Mesenchymal stem cell (in vitro differentiated cells and primary cell): ENCODE measurements at regions not wholly inside any gene's neighbourhood (a gene's known extent, or its start where the extent isn't known, plus 50 kb on each side); places are given as distances from the start of the nearest gene placed in this dataset.

Source experiments
- DNase-seq: peaks from one replicate; pipeline ENCODE4 v3.0.0-alpha.2; 2013
- H2AFZ ChIP-seq: one replicate; pipeline ENCODE4 v1.6.1; 2013; ENCODE audit warnings: low read depth, mild to moderate bottlenecking, control low read depth, inconsistent platforms, low read length, moderate library complexity
- H2AK5ac ChIP-seq: 2 replicates; pipeline ENCODE4 v1.6.1; 2013; ENCODE audit warnings: low read length, moderate library complexity, mild to moderate bottlenecking, inconsistent platforms; ENCODE audit not compliant: severe bottlenecking
- H2BK120ac ChIP-seq: one replicate; pipeline ENCODE4 v1.6.1; 2013; ENCODE audit warnings: low read depth, mild to moderate bottlenecking, inconsistent platforms, low read length, moderate library complexity
- H2BK12ac ChIP-seq, 2 experiments: one replicate each; pipeline ENCODE4 v1.6.1; 2013; ENCODE audit warnings: inconsistent platforms in 2 of 2, low read length in 2 of 2, mild to moderate bottlenecking in 2 of 2, moderate library complexity in 2 of 2, control low read depth in 1 of 2
- H2BK15ac ChIP-seq: one replicate; pipeline ENCODE4 v1.6.1; 2013; ENCODE audit warnings: mild to moderate bottlenecking, low read depth, inconsistent platforms; ENCODE audit not compliant: poor library complexity, severe bottlenecking
- H2BK5ac ChIP-seq: 2 replicates; pipeline ENCODE4 v1.6.1; 2013; ENCODE audit warnings: low read depth, mild to moderate bottlenecking, low read length, control low read depth, inconsistent platforms; ENCODE audit not compliant: poor library complexity, severe bottlenecking
- H3K14ac ChIP-seq, 2 experiments: one replicate each; pipeline ENCODE4 v1.6.1; 2013; ENCODE audit warnings: inconsistent platforms in 2 of 2, low read length in 2 of 2, control low read depth in 1 of 2, mild to moderate bottlenecking in 1 of 2, moderate library complexity in 1 of 2
- H3K18ac ChIP-seq, 2 experiments: one replicate each; pipeline ENCODE4 v1.6.1; 2013; ENCODE audit warnings: inconsistent platforms in 2 of 2, low read length in 2 of 2, control low read depth in 1 of 2, low read depth in 1 of 2, mild to moderate bottlenecking in 1 of 2
- H3K23ac ChIP-seq, 2 experiments: one replicate each; pipeline ENCODE4 v1.6.1; 2013; ENCODE audit warnings: inconsistent platforms in 2 of 2, low read length in 2 of 2, mild to moderate bottlenecking in 2 of 2, moderate library complexity in 2 of 2, control low read depth in 1 of 2
- H3K27ac ChIP-seq: 2 replicates; pipeline ENCODE4 v1.5.1; 2013; ENCODE audit warnings: mild to moderate bottlenecking, moderate library complexity, low read length, control low read depth, inconsistent platforms; ENCODE audit not compliant: poor library complexity, severe bottlenecking
- H3K27me3 ChIP-seq, 2 experiments: 2 replicates each; pipeline versions ENCODE4 v1.6.1 to v1.7.0; 2013; ENCODE audit warnings: low read length in 2 of 2, mild to moderate bottlenecking in 2 of 2, moderate library complexity in 2 of 2, control low read depth in 1 of 2, inconsistent platforms in 1 of 2; ENCODE audit not compliant: control insufficient read depth in 1 of 2, insufficient read depth in 1 of 2
- H3K36me3 ChIP-seq, 2 experiments: 2 replicates each; pipeline versions ENCODE4 v1.6.1 to v1.7.0; 2013; ENCODE audit warnings: low read length in 2 of 2, control low read depth in 1 of 2, inconsistent platforms in 1 of 2, low read depth in 1 of 2, mild to moderate bottlenecking in 1 of 2; ENCODE audit not compliant: insufficient read depth in 2 of 2, control insufficient read depth in 1 of 2
- H3K4ac ChIP-seq, 2 experiments: one replicate each; pipeline ENCODE4 v1.6.1; 2013; ENCODE audit warnings: inconsistent platforms in 2 of 2, low read length in 2 of 2, mild to moderate bottlenecking in 2 of 2, moderate library complexity in 2 of 2, control low read depth in 1 of 2, low read depth in 1 of 2
- H3K4me1 ChIP-seq: 2 replicates; pipeline ENCODE4 v1.6.1; 2013; ENCODE audit warnings: low read depth, low read length, control low read depth; ENCODE audit not compliant: control insufficient read depth, insufficient read depth
- H3K4me2 ChIP-seq: 2 replicates; pipeline ENCODE4 v1.6.1; 2013; ENCODE audit warnings: low read length, mild to moderate bottlenecking, inconsistent platforms; ENCODE audit not compliant: poor library complexity, severe bottlenecking
- H3K4me3 ChIP-seq, 2 experiments: 2 replicates each; pipeline versions ENCODE4 v1.5.1 to v1.7.0; 2013; ENCODE audit warnings: low read length in 2 of 2, mild to moderate bottlenecking in 2 of 2, control low read depth in 1 of 2, low read depth in 1 of 2; ENCODE audit not compliant: insufficient read depth in 1 of 2
- H3K79me1 ChIP-seq: replicated peaks from 2 replicates; pipeline ENCODE4 v1.6.1; 2013; ENCODE audit warnings: mild to moderate bottlenecking, control low read depth, low read length, inconsistent platforms; ENCODE audit not compliant: poor library complexity, severe bottlenecking
- H3K9ac ChIP-seq: 2 replicates; pipeline ENCODE4 v1.7.0; 2013; ENCODE audit warnings: mild to moderate bottlenecking, low read length, moderate library complexity
- H3K9me3 ChIP-seq: 2 replicates; pipeline ENCODE4 v1.7.0; 2013; ENCODE audit warnings: mild to moderate bottlenecking, low read length; ENCODE audit not compliant: control insufficient read depth
- H4K8ac ChIP-seq: one replicate; pipeline ENCODE4 v1.6.1; 2013; ENCODE audit warnings: inconsistent platforms, mild to moderate bottlenecking, low read length, moderate library complexity
- H4K91ac ChIP-seq: one replicate; pipeline ENCODE4 v1.6.1; 2013; ENCODE audit warnings: mild to moderate bottlenecking, low read length, inconsistent platforms
- WGBS: methylation state at CpG from one replicate; pipeline ENCODE4 v1.1.7; 2013; ENCODE audit warnings: mixed read lengths; 5-methylcytosine and 5-hydroxymethylcytosine counted together

- Histone ChIP-seq H3K14ac (no peak overlapping the region), H2BK12ac (no peak overlapping the region), H3K4me3 (no peak overlapping the region), H3K4me1 (no peaks in the 10 kb centered on the region), H2AFZ (no peak overlapping the region), H3K18ac (no peak overlapping the region), H3K4ac (no peak overlapping the region), H2BK5ac (no peak overlapping the region), H3K4me2 (no peak overlapping the region), H3K27ac (no peak overlapping the region), H3K79me1 (no peaks in the 10 kb centered on the region), H3K9me3 (no peaks in the 10 kb centered on the region), H3K36me3 (no peaks in the 10 kb centered on the region), H4K91ac (no peak overlapping the region), H3K27me3 (no peaks in the 10 kb centered on the region), H2AK5ac (no peak overlapping the region), H3K9ac (no peak overlapping the region), H2BK120ac (no peak overlapping the region), H3K23ac (no peak overlapping the region), H4K8ac (no peak overlapping the region), H2BK15ac (no peak overlapping the region)
- DNase-seq: no peak
- no CpG with 5 or more reads among the region's 2 CpGs for WGBS
These were observed 212.4 kb downstream of the LRRC70 start for GRCh38 chr5:62791059-62791458.

GRCh38 chr5:62790348-62790747 is 211.7 kb downstream of the LRRC70 start:
- Histone ChIP-seq H3K9ac (no peak overlapping the region), H2BK120ac (no peak overlapping the region), H2AFZ (no peak overlapping the region), H3K23ac (no peak overlapping the region), H3K27ac (no peak overlapping the region), H3K4ac (no peak overlapping the region), H3K9me3 (no peaks in the 10 kb centered on the region), H2AK5ac (no peak overlapping the region), H3K27me3 (no peaks in the 10 kb centered on the region), H2BK15ac (no peak overlapping the region), H4K8ac (no peak overlapping the region), H3K4me1 (no peaks in the 10 kb centered on the region), H2BK12ac (no peak overlapping the region), H3K18ac (no peak overlapping the region), H2BK5ac (no peak overlapping the region), H3K36me3 (no peaks in the 10 kb centered on the region), H3K4me2 (no peak overlapping the region), H4K91ac (no peak overlapping the region), H3K14ac (no peak overlapping the region), H3K4me3 (no peak overlapping the region), H3K79me1 (no peaks in the 10 kb centered on the region)
- 47% methylated on average over 1 of the region's 1 CpG for WGBS
- no peak for DNase-seq

- WGBS: no CpG with 5 or more reads among the region's 1 CpG
These were observed 207.5 kb downstream of the LRRC70 start for GRCh38 chr5:62786099-62786498.

GRCh38 chr5:62785588-62785987 is 207.0 kb downstream of the LRRC70 start:
- no peak overlapping the region for H3K4ac ChIP-seq
- H2BK120ac ChIP-seq: no peak overlapping the region
- H2AFZ ChIP-seq: no peak overlapping the region
- no peak overlapping the region for H2BK15ac ChIP-seq
- H3K36me3 ChIP-seq: no peaks in the 10 kb centered on the region
- H2BK5ac ChIP-seq: no peak overlapping the region
- 89% methylated on average over 5 of the region's 6 CpGs for WGBS
- no peak overlapping the region for H3K4me3 ChIP-seq
- H3K18ac ChIP-seq: no peak overlapping the region
- no peaks in the 10 kb centered on the region for H3K9me3 ChIP-seq
- H3K14ac ChIP-seq: no peak overlapping the region
- H3K23ac ChIP-seq: no peak overlapping the region
- H3K79me1 ChIP-seq: no peaks in the 10 kb centered on the region
- H3K4me2 ChIP-seq: no peak overlapping the region
- no peak overlapping the region for H3K27ac ChIP-seq
- no peaks in the 10 kb centered on the region for H3K4me1 ChIP-seq
- no peak overlapping the region for H2BK12ac ChIP-seq
- H4K8ac ChIP-seq: no peak overlapping the region
- H3K9ac ChIP-seq: no peak overlapping the region
- no peaks in the 10 kb centered on the region for H3K27me3 ChIP-seq
- DNase-seq: no peak
- H2AK5ac ChIP-seq: no peak overlapping the region
- H4K91ac ChIP-seq: no peak overlapping the region

More at GRCh38 chr5:62786099-62786498, 207.5 kb downstream of the LRRC70 start:
- Histone ChIP-seq H2BK15ac (no peak overlapping the region), H4K91ac (no peak overlapping the region), H2AK5ac (no peak overlapping the region), H3K4me3 (no peak overlapping the region), H3K9me3 (no peaks in the 10 kb centered on the region), H3K14ac (no peak overlapping the region), H3K23ac (no peak overlapping the region), H3K4me2 (no peak overlapping the region), H4K8ac (no peak overlapping the region), H3K27me3 (no peaks in the 10 kb centered on the region), H2BK5ac (no peak overlapping the region), H2AFZ (no peak overlapping the region), H3K18ac (no peak overlapping the region), H3K4ac (no peak overlapping the region), H3K4me1 (no peaks in the 10 kb centered on the region), H3K27ac (no peak overlapping the region), H3K79me1 (no peaks in the 10 kb centered on the region), H2BK12ac (no peak overlapping the region), H3K36me3 (no peaks in the 10 kb centered on the region), H2BK120ac (no peak overlapping the region), H3K9ac (no peak overlapping the region)
- DNase-seq: no peak
